ENCODE measurements at regions not wholly inside any gene's neighbourhood (a gene's known extent, or its start where the extent isn't known, plus 50 kb on each side); places are given as distances from the start of the nearest gene placed in this dataset.

DNA sequence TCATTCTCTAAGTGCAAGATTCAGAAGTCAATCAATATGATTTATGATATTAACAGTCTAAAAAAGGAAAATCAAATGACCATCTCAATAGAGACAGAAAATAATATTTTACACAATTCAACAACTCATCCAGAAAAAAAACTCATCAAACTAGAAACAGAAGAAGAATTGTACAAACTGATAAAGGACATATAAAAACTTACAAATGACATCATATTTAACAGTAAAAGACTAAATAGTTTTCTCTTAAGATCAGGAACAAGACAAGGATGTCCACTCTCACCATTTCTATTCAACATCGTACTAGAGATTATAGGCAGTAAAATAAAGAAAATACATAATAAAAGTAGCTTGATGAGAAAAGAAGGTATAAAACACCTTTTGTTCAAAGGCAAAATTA lies 527.3 kb downstream of the DACH1 start:
- TF ChIP-seq, protein P1, sequence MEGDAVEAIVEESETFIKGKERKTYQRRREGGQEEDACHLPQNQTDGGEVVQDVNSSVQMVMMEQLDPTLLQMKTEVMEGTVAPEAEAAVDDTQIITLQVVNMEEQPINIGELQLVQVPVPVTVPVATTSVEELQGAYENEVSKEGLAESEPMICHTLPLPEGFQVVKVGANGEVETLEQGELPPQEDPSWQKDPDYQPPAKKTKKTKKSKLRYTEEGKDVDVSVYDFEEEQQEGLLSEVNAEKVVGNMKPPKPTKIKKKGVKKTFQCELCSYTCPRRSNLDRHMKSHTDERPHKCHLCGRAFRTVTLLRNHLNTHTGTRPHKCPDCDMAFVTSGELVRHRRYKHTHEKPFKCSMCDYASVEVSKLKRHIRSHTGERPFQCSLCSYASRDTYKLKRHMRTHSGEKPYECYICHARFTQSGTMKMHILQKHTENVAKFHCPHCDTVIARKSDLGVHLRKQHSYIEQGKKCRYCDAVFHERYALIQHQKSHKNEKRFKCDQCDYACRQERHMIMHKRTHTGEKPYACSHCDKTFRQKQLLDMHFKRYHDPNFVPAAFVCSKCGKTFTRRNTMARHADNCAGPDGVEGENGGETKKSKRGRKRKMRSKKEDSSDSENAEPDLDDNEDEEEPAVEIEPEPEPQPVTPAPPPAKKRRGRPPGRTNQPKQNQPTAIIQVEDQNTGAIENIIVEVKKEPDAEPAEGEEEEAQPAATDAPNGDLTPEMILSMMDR (IDR thresholded peaks at IDR 0.05; ENCODE audit: insufficient read depth, low read length, poor library complexity, severe bottlenecking), result no peak
- no peak for DNase-seq (ENCODE audit: low read depth)
- no peak overlapping the region for H3K4me3 ChIP-seq (ENCODE audit: low read depth, low read length)
- no peaks in the 10 kb centered on the region for H3K36me3 ChIP-seq (ENCODE audit: control insufficient read depth, insufficient read depth, low read length)
- no peaks in the 10 kb centered on the region for H3K27me3 ChIP-seq (ENCODE audit: control insufficient read depth, insufficient read depth, low read length)

DNA sequence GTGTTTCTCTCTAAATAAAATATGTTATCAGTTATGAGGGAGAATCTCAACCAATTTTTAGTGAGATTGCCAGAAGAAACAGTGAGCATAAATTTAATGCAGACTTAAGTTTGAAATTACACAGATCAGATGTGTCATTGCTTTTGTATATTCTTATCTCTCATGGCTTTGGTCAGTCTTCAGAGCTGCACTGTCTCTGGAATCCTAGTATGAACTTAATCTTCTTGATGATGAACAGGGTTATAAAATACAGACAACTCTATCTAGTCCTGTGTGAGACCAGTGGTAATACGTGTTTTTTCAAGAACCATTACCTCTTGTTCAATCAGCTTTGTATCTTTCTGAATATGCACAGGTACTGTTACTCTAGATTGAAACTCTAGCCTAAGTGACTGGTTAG lies 528.0 kb downstream of the DACH1 start:
- TF ChIP-seq, protein P1 (IDR thresholded peaks at IDR 0.05; ENCODE audit: insufficient read depth, low read length, poor library complexity, severe bottlenecking), result no peak

DNA sequence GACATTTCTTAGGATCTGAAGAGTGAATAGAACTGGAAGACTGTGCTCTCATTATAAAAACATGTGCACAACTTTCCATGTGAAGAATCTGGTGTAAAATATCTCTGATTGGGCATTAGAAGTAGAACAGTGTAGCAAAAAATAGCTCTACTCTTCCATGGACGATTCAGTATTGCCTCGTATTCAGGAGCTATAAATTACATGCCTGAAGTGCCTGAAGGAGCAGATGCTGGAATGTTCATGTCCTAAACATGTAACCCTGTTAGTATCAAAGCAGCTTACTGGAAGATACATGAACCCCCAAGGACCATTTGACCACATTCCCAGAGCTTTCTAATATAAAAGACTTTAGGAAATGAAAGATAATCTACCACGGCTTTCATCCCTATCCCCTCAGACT lies 528.9 kb downstream of the DACH1 start:
- no peak for DNase-seq (ENCODE audit: low read depth)
- Histone ChIP-seq H3K4me3 (ENCODE audit: low read depth, low read length) (no peak overlapping the region), H3K27me3 (ENCODE audit: control insufficient read depth, insufficient read depth, low read length) (no peaks in the 10 kb centered on the region), H3K36me3 (ENCODE audit: control insufficient read depth, insufficient read depth, low read length) (no peaks in the 10 kb centered on the region)
- TF ChIP-seq, protein P1 (IDR thresholded peaks at IDR 0.05; ENCODE audit: insufficient read depth, low read length, poor library complexity, severe bottlenecking), result no peak

More for the DNA sequence above, 528.0 kb downstream of the DACH1 start:
- H3K27me3 ChIP-seq (ENCODE audit: control insufficient read depth, insufficient read depth, low read length), result no peaks in the 10 kb centered on the region
- no peaks in the 10 kb centered on the region for H3K36me3 ChIP-seq (ENCODE audit: control insufficient read depth, insufficient read depth, low read length)
- DNase-seq (ENCODE audit: low read depth), result no peak
- no peak overlapping the region for H3K4me3 ChIP-seq (ENCODE audit: low read depth, low read length)

DNA sequence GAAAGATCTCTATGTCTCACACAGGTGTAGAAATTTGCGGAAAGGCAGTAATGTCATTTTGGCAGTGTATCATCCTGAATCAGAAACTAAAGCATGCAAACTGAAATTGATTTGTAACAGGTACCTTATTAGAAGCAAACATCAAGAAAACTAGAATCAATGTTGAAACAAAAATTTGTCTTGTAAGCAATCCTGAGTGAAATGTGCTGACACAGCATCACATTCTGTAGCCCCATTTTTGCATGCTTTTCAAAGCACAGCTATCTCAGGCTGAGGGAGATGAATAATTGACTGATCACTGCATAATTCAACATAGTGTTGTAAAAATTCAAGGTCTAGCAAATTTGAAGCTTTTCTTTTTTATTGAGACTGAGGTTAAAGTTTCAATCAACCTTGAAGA lies 539.7 kb downstream of the DACH1 start:
- no peak for DNase-seq (ENCODE audit: low read depth)

DNA sequence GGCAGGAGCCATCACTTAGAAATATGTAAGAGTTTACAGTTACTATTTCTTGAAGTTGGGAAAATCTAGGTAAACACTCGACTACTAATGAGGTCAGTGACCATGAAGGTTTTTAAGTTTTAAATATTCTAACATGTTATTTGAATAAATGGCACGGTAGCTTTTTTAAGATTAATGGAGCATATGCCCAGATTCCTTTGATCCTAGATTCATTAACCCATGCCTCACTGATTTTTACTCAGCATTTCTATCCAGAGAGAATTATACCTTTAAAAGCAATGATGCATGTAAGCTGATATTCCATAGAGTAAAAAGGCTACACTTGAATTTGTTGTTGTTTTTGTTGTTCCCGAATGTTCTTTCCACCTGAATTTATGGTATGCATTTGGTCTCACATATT lies 541.4 kb downstream of the DACH1 start:
- Histone ChIP-seq H3K27me3 (ENCODE audit: control insufficient read depth, insufficient read depth, low read length) (no peaks in the 10 kb centered on the region), H3K36me3 (ENCODE audit: control insufficient read depth, insufficient read depth, low read length) (no peaks in the 10 kb centered on the region), H3K4me3 (ENCODE audit: low read depth, low read length) (no peak overlapping the region)
- DNase-seq (ENCODE audit: low read depth), result no peak
- TF ChIP-seq, protein P1 (IDR thresholded peaks at IDR 0.05; ENCODE audit: insufficient read depth, low read length, poor library complexity, severe bottlenecking), result no peak

More for the DNA sequence above, 539.7 kb downstream of the DACH1 start:
- TF ChIP-seq, protein P1 (IDR thresholded peaks at IDR 0.05; ENCODE audit: insufficient read depth, low read length, poor library complexity, severe bottlenecking), result no peak
- H3K36me3 ChIP-seq (ENCODE audit: control insufficient read depth, insufficient read depth, low read length), result no peaks in the 10 kb centered on the region
- H3K4me3 ChIP-seq (ENCODE audit: low read depth, low read length), result no peak overlapping the region
- no peaks in the 10 kb centered on the region for H3K27me3 ChIP-seq (ENCODE audit: control insufficient read depth, insufficient read depth, low read length)

DNA sequence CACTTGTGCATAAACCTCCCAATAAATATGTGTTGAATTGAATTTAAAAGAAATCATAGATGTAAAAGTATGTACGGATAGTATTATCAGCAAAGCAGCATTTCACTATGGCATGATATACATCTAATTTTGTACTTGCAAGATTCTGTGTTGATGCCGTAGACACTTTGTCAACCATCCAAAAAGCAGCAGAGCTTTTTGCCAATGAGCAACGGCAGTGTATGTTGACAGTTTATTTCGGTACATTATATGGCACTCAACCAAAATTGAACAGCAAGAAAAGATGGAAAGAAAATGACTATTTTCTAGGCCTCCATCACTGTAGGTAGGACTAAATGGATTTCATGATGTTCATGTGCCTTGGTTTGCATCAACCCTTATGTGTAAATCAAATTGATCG lies 543.7 kb downstream of the DACH1 start:
- H3K27me3 ChIP-seq (ENCODE audit: control insufficient read depth, insufficient read depth, low read length), result no peaks in the 10 kb centered on the region
- TF ChIP-seq, protein P1 (IDR thresholded peaks at IDR 0.05; ENCODE audit: insufficient read depth, low read length, poor library complexity, severe bottlenecking), result no peak
- H3K36me3 ChIP-seq (ENCODE audit: control insufficient read depth, insufficient read depth, low read length), result no peaks in the 10 kb centered on the region
- no peak for DNase-seq (ENCODE audit: low read depth)
- no peak overlapping the region for H3K4me3 ChIP-seq (ENCODE audit: low read depth, low read length)

Measured in kidney epithelial cell (primary cell).